K562 (cell line): ENCODE measurements at regions not wholly inside any gene's neighbourhood (a gene's known extent, or its start where the extent isn't known, plus 50 kb on each side); places are given as distances from the start of the nearest gene placed in this dataset.
A peak's percentile ranks its signal among the peaks of the same experiment; 100 is the strongest.

Experiments used
- ATAC-seq: fragments of 200-7000 bp; cut with Tn5 transposase; 3 replicates; pipeline ENCODE4 v1.9.1; 2020; ENCODE audit warnings: moderate library complexity
- BruUV-seq: library from RNA; stranded (reverse); fragments of 400-500 nt; replicated peaks from 2 replicates; lab custom pipeline; 2021; lab: Mats Ljungman, UMichigan
- CTCF ChIA-PET: fragments of 300-600 bp; formaldehyde crosslinking; extraction: SDS; loops from one replicate; lab custom pipeline; 2021; ENCODE audit warnings: low intra/inter-chr PET ratio; lab: Yijun Ruan, JAX
- POLR2A ChIA-PET: fragments of 300-600, 350-650 bp; sonication (Branson Sonifier 250); formaldehyde crosslinking; extraction: SDS; loops from one replicate; lab custom pipeline; 2021; ENCODE audit warnings: antibody characterized with exemption, inconsistent platforms; lab: Yijun Ruan, JAX
- DNase-seq, 4 experiments: peaks; one replicate each; pipeline versions ENCODE4 v3.0.0 to v3.0.0-alpha.2; 2011 to 2018; ENCODE audit warnings: low spot score in 3 of 4, mixed read lengths in 3 of 4; ENCODE audit errors: extremely low read depth in 1 of 4
- FAIRE-seq: peaks from 2 replicates; lab custom pipeline; 2011; peaks lifted over from hg19 to GRCh38; lab: Jason Lieb, UNC
- H2AFZ ChIP-seq: 2 replicates; pipeline ENCODE4 v1.6.0; 2011; ENCODE audit warnings: low read depth, low read length, control low read depth, inconsistent platforms
- H3K27ac ChIP-seq: fragments of 200-600 bp; 3 replicates; pipeline ENCODE4 v1.8.0; 2011; ENCODE audit warnings: low read depth, mild to moderate bottlenecking, control low read depth, inconsistent platforms, low read length, moderate library complexity, mixed read lengths; ENCODE audit errors: extremely low read depth
- H3K27me3 ChIP-seq, 2 experiments: fragments of 300-600 bp in 1 of 2; 2 replicates in 1 of 2; 3 replicates in 1 of 2; pipeline versions ENCODE4 v1.6.0 to v1.8.0; 2011; ENCODE audit warnings: inconsistent platforms in 2 of 2, low read length in 2 of 2, mild to moderate bottlenecking in 1 of 2, mixed read lengths in 1 of 2, moderate library complexity in 1 of 2; ENCODE audit not compliant: control insufficient read depth in 2 of 2, insufficient read depth in 2 of 2
- H3K36me3 ChIP-seq: fragments of 300-600 bp; 3 replicates; pipeline ENCODE4 v1.8.0; 2011; ENCODE audit warnings: mild to moderate bottlenecking, low read length, inconsistent platforms; ENCODE audit not compliant: control insufficient read depth, insufficient read depth
- H3K4me1 ChIP-seq, 2 experiments: fragments of 200-600 bp in 1 of 2; replicated peaks in 1 of 2; 2 replicates in 1 of 2; 3 replicates in 1 of 2; pipeline versions ENCODE4 v1.5.1 to v1.8.0; 2011; ENCODE audit warnings: inconsistent platforms in 2 of 2, low read length in 2 of 2, mild to moderate bottlenecking in 1 of 2, mixed read lengths in 1 of 2, moderate library complexity in 1 of 2; ENCODE audit not compliant: control insufficient read depth in 2 of 2, insufficient read depth in 2 of 2
- H3K4me2 ChIP-seq: 2 replicates; pipeline ENCODE4 v1.6.1; 2011; ENCODE audit warnings: low read length, control low read depth, inconsistent platforms, mixed read lengths; ENCODE audit not compliant: insufficient read depth
- H3K4me3 ChIP-seq: fragments of 200-600 bp; sonication (generic), shearing (Covaris generic); 2 replicates; pipeline ENCODE4 v1.5.1; 2016; ENCODE audit warnings: control low read depth, inconsistent platforms
- H3K79me2 ChIP-seq: fragments of 200-600 bp; 3 replicates; pipeline ENCODE4 v1.8.0; 2011; ENCODE audit warnings: low read length, inconsistent platforms; ENCODE audit not compliant: control insufficient read depth, insufficient read depth
- H3K9ac ChIP-seq, 2 experiments: 2 replicates each; pipeline versions ENCODE4 v1.6.0 to v1.6.1; 2011; ENCODE audit warnings: low read depth in 2 of 2, low read length in 2 of 2, control low read depth in 1 of 2, inconsistent platforms in 1 of 2, mild to moderate bottlenecking in 1 of 2, mixed read lengths in 1 of 2; ENCODE audit not compliant: insufficient read depth in 1 of 2
- H3K9me1 ChIP-seq: one replicate; pipeline ENCODE4 v1.6.0; 2011; ENCODE audit warnings: inconsistent platforms, mild to moderate bottlenecking, low read length, moderate library complexity; ENCODE audit not compliant: control insufficient read depth, insufficient read depth
- H3K9me3 ChIP-seq: replicated peaks from 2 replicates; pipeline ENCODE4 v1.5.1; 2011; ENCODE audit warnings: low read depth, low read length, inconsistent platforms; ENCODE audit not compliant: control insufficient read depth, insufficient read depth
- H4K20me1 ChIP-seq: replicated peaks from 2 replicates; pipeline ENCODE4 v1.6.1; 2011; ENCODE audit warnings: low read length, inconsistent platforms, mixed read lengths; ENCODE audit not compliant: control insufficient read depth, insufficient read depth
- BRCA1 ChIP-seq, 2 experiments: fragments of 450-650 bp in 1 of 2; sonication (generic) in 1 of 2; formaldehyde crosslinking in 1 of 2; IDR thresholded peaks; 2 replicates each; pipeline versions ENCODE4 v1.5.0 to v1.6.1; 2017 to 2020; ENCODE audit warnings: mild to moderate bottlenecking in 1 of 2, missing genetic modification reagents in 1 of 2
- FOXA1 ChIP-seq: fragments of 450-650 bp; IDR thresholded peaks from 2 replicates; pipeline ENCODE4 v1.6.1; 2016; ENCODE audit warnings: mild to moderate bottlenecking, borderline replicate concordance
- FUS ChIP-seq: fragments of 200-400 bp; formaldehyde crosslinking; optimal IDR thresholded peaks from 2 replicates; pipeline ENCODE3; 2017; ENCODE audit warnings: low read depth, low read length
- KAT2B ChIP-seq: IDR thresholded peaks from one replicate; pipeline ENCODE4 v1.6.1; 2012; ENCODE audit warnings: low read depth, mild to moderate bottlenecking, control low read depth, inconsistent platforms, low read length, moderate library complexity
- NFIC ChIP-seq: fragments of 450-650 bp; IDR thresholded peaks from 2 replicates; pipeline ENCODE4 v1.6.1; 2017; ENCODE audit warnings: mild to moderate bottlenecking, inconsistent platforms
- POLR3G ChIP-seq: IDR thresholded peaks from 2 replicates; pipeline ENCODE4 v1.6.1; 2011; ENCODE audit not compliant: insufficient read length, insufficient replicate concordance; ENCODE audit errors: extremely low read depth
- RAD21 ChIP-seq, 2 experiments: fragments of 250-450 bp in 1 of 2; fragments of 450-650 bp in 1 of 2; sonication (Bioruptor Pico) in 1 of 2; formaldehyde crosslinking in 1 of 2; IDR thresholded peaks in 1 of 2; conservative IDR thresholded peaks in 1 of 2; 2 replicates each; pipeline versions ENCODE4 v1.4.0 to v1.8.0; 2020 to 2022; ENCODE audit warnings: mild to moderate bottlenecking in 2 of 2, moderate library complexity in 1 of 2
- SIX5 ChIP-seq, 2 experiments: IDR thresholded peaks; 2 replicates each; pipeline ENCODE4 v1.6.1; 2011; ENCODE audit warnings: low read length in 2 of 2, borderline replicate concordance in 1 of 2, low read depth in 1 of 2, mild to moderate bottlenecking in 1 of 2, moderate library complexity in 1 of 2; ENCODE audit not compliant: insufficient read depth in 1 of 2
- SREBF2 ChIP-seq: sonication (generic); formaldehyde crosslinking; IDR thresholded peaks from 2 replicates; pipeline ENCODE4 v1.4.0; 2020; ENCODE audit warnings: mild to moderate bottlenecking, missing genetic modification reagents
- TAF15 ChIP-seq: fragments of 200-400 bp; formaldehyde crosslinking; IDR thresholded peaks from 2 replicates; pipeline ENCODE4 v1.6.1; 2017; ENCODE audit warnings: mild to moderate bottlenecking, low read depth, low read length, moderate library complexity
- ZNF354B ChIP-seq: fragments of 250-450 bp; sonication (Bioruptor Pico); IDR thresholded peaks from 2 replicates; pipeline ENCODE4 v1.4.0; 2020
- ZNF445 ChIP-seq: fragments of 250-450 bp; sonication (Bioruptor Pico); IDR thresholded peaks from 2 replicates; pipeline ENCODE4 v1.4.0; 2020; ENCODE audit warnings: low read depth, mild to moderate bottlenecking, moderate library complexity
- ZNF778 ChIP-seq: fragments of 450-650 bp; formaldehyde crosslinking; IDR thresholded peaks from 2 replicates; pipeline ENCODE4 v1.4.0; 2020; ENCODE audit warnings: mild to moderate bottlenecking, moderate library complexity
- ZNF780A ChIP-seq: fragments of 250-450 bp; sonication (Bioruptor Pico); IDR thresholded peaks from 2 replicates; pipeline ENCODE4 v1.5.0; 2021; ENCODE audit warnings: mild to moderate bottlenecking
- WGBS: fragments of 100-300 bp; shearing (Covaris generic); methylation state at CpG from one replicate; pipeline ENCODE4 v1.1.6; 2016; ENCODE audit warnings: low coverage, mixed read lengths; ENCODE audit not compliant: insufficient coverage; ENCODE audit errors: missing lambda C conversion rate; 5-methylcytosine and 5-hydroxymethylcytosine counted together
- in situ Hi-C: fragments of 300-500 bp; cut with MboI; formaldehyde crosslinking; loops from 4 replicates; pipeline ENCODE4 v1.15.0; 2018; ENCODE audit warnings: inconsistent platforms, mixed read lengths
- intact Hi-C: fragments of 100-400 bp; cut with micrococcal nuclease; formaldehyde crosslinking; loops from 2 replicates; pipeline ENCODE4 v1.14.2; 2022
- TF ChIP-seq, protein P1 (sequence below): fragments of 250-450 bp; sonication (Bioruptor Pico); IDR thresholded peaks from 2 replicates; pipeline ENCODE4 v1.8.0; 2022; ENCODE audit warnings: inconsistent platforms, mild to moderate bottlenecking, moderate library complexity, borderline replicate concordance
- TF ChIP-seq, protein P2 (sequence below), 2 experiments: fragments of 450-650 bp; IDR thresholded peaks; 2 replicates each; pipeline ENCODE4 v1.6.1; 2018; ENCODE audit warnings: mild to moderate bottlenecking in 2 of 2, low read depth in 1 of 2; ENCODE audit not compliant: partially characterized antibody in 2 of 2

DNA sequence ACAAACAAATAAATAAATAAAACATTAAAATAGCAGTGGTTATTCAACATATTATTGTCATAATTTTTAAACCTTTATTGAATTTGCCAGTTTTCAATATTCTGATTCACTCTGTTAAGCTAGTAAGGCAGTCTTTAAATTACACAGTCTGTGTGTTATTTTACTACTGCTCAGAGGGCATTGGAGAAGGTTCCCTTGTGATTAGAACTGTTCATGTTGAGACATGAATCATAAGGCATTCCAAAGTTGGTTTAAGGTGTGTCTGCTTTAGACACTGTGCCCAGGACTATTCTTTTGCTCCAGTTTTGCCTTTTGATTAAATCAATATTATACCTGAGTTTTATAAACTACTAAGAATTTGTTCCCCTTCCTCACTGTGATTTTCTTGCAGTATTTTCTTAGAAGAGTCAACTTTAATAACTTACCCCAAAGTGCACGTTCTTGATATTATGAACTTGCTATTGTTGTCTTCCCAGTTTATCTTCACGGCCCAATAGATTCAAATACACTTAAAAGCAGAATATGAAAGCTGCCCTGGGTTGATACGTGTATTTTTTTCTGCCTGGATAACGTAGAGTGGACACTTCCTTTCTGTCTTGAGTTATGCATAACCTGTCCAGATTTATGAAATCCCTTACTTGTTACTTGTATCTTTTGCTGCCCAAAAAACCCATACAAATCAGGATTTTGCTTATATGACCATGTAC is 105.3 kb upstream of the BCAT1 start:
- H3K4me2 ChIP-seq = peak overlapping the region; percentile 6; the same call in 1 of the 2 replicates
- no peaks in the 10 kb centered on the region for H3K9me3 ChIP-seq
- in situ Hi-C loops (no loop called here), intact Hi-C loops (loop anchor here (10.0 kb wide), 1 partner anchor 61 kb away; no protein-coding TSS in a partner anchor)
- no peak overlapping the region for H3K9ac ChIP-seq
- H3K36me3 ChIP-seq = no peaks in the 10 kb centered on the region
- 0% methylated on average over 4 of the region's 4 CpGs for WGBS
- no peak overlapping the region for H3K4me3 ChIP-seq
- no peaks in the 10 kb centered on the region for H3K79me2 ChIP-seq
- BruUV-seq = no TSS peak
- FAIRE-seq (no peak), ATAC-seq (no peak), DNase-seq (no peak)
- no peak overlapping the region for H2AFZ ChIP-seq
- TF ChIP-seq, protein P1, sequence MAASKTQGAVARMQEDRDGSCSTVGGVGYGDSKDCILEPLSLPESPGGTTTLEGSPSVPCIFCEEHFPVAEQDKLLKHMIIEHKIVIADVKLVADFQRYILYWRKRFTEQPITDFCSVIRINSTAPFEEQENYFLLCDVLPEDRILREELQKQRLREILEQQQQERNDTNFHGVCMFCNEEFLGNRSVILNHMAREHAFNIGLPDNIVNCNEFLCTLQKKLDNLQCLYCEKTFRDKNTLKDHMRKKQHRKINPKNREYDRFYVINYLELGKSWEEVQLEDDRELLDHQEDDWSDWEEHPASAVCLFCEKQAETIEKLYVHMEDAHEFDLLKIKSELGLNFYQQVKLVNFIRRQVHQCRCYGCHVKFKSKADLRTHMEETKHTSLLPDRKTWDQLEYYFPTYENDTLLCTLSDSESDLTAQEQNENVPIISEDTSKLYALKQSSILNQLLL = no peak
- TF ChIP-seq TAF15 (no peak), ZNF445 (no peak), ZNF780A (no peak), ZNF778 (no peak), RAD21 (CRISPR knock-in tag; conservative IDR thresholded peaks at IDR 0.05 in 1 of 2, IDR thresholded peaks at IDR 0.05 in 1 of 2) (no peak), SIX5 (IDR thresholded peaks at IDR 0.05; ENCODE audit: borderline replicate concordance in 1 of 2, insufficient read depth in 1 of 2, low read depth in 1 of 2, low read length in 2 of 2) (no peak), SREBF2 (CRISPR knock-in tag) (no peak), FOXA1 (no peak), KAT2B (no peak), NFIC (no peak), BRCA1 (IDR thresholded peaks at IDR 0.05) (no peak), BRCA1 (CRISPR knock-in tag; IDR thresholded peaks at IDR 0.05) (no peak), POLR3G (no peak), FUS (no peak), ZNF354B (CRISPR knock-in tag) (no peak)
- TF ChIP-seq, protein P2, sequence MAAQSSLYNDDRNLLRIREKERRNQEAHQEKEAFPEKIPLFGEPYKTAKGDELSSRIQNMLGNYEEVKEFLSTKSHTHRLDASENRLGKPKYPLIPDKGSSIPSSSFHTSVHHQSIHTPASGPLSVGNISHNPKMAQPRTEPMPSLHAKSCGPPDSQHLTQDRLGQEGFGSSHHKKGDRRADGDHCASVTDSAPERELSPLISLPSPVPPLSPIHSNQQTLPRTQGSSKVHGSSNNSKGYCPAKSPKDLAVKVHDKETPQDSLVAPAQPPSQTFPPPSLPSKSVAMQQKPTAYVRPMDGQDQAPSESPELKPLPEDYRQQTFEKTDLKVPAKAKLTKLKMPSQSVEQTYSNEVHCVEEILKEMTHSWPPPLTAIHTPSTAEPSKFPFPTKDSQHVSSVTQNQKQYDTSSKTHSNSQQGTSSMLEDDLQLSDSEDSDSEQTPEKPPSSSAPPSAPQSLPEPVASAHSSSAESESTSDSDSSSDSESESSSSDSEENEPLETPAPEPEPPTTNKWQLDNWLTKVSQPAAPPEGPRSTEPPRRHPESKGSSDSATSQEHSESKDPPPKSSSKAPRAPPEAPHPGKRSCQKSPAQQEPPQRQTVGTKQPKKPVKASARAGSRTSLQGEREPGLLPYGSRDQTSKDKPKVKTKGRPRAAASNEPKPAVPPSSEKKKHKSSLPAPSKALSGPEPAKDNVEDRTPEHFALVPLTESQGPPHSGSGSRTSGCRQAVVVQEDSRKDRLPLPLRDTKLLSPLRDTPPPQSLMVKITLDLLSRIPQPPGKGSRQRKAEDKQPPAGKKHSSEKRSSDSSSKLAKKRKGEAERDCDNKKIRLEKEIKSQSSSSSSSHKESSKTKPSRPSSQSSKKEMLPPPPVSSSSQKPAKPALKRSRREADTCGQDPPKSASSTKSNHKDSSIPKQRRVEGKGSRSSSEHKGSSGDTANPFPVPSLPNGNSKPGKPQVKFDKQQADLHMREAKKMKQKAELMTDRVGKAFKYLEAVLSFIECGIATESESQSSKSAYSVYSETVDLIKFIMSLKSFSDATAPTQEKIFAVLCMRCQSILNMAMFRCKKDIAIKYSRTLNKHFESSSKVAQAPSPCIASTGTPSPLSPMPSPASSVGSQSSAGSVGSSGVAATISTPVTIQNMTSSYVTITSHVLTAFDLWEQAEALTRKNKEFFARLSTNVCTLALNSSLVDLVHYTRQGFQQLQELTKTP (IDR thresholded peaks at IDR 0.05; ENCODE audit: low read depth in 1 of 2, partially characterized antibody in 2 of 2) = no peak
- POLR2A ChIA-PET = no interaction called here
- H4K20me1 ChIP-seq = no peaks in the 10 kb centered on the region
- no peak overlapping the region for H3K27ac ChIP-seq
- no peaks in the 10 kb centered on the region for H3K9me1 ChIP-seq
- H3K27me3 ChIP-seq = peaks cover 3 to 4% of the 10 kb centered on the region in 2 experiments; a peak in 2 of 5 replicates
- CTCF ChIA-PET = no interaction called here
- no peaks in the 10 kb centered on the region; a peak in 2 of 5 replicates for H3K4me1 ChIP-seq
